Caco-2 (cell line): ENCODE measurements at regions not wholly inside any gene's neighbourhood (a gene's known extent, or its start where the extent isn't known, plus 50 kb on each side); places are given as distances from the start of the nearest gene placed in this dataset.

Experiments used
- BruUV-seq: library from RNA; stranded (reverse); fragments of 400-500 nt; replicated peaks from 2 replicates; lab custom pipeline; 2021; lab: Mats Ljungman, UMichigan
- CTCF ChIA-PET: fragments of 300-600 bp; sonication (Branson Sonifier 250); formaldehyde crosslinking; loops from one replicate; lab custom pipeline; 2022; ENCODE audit warnings: antibody characterized with exemption; lab: Charles Lee
- POLR2A ChIA-PET: fragments of 300-600 bp; sonication (Branson Sonifier 250); formaldehyde crosslinking; loops from one replicate; lab custom pipeline; 2022; ENCODE audit warnings: antibody characterized with exemption; lab: Charles Lee
- DNase-seq, 2 experiments: peaks; one replicate each; pipeline versions ENCODE4 v3.0.0 to v3.0.0-alpha.2; 2020 to 2022
- H3K27me3 ChIP-seq: replicated peaks from 2 replicates; pipeline ENCODE4 v1.6.0; 2011; ENCODE audit warnings: low read length; ENCODE audit not compliant: control insufficient read depth, insufficient read depth
- H3K36me3 ChIP-seq: 2 replicates; pipeline ENCODE4 v1.5.1; 2011; ENCODE audit warnings: low read length; ENCODE audit not compliant: control insufficient read depth, insufficient read depth
- H3K4me1 ChIP-seq: fragments of 250-450 bp; sonication (Bioruptor Pico); 2 replicates; pipeline ENCODE4 v1.5.1; 2020; ENCODE audit warnings: mild to moderate bottlenecking
- H3K4me3 ChIP-seq: 2 replicates; pipeline ENCODE4 v1.5.1; 2011; ENCODE audit warnings: low read depth, mild to moderate bottlenecking, control low read depth, low read length
- H3K9me3 ChIP-seq: fragments of 250-450 bp; sonication (Bioruptor Pico); 2 replicates; pipeline ENCODE4 v1.5.1; 2020; ENCODE audit warnings: mild to moderate bottlenecking, moderate library complexity
- H3K27ac Mint-ChIP-seq: one replicate; pipeline ENCODE4 v1.8.0; 2022; ENCODE audit warnings: mixed read lengths; ENCODE audit not compliant: unreplicated experiment
- H3K27me3 Mint-ChIP-seq: one replicate; pipeline ENCODE4 v1.8.0; 2022; ENCODE audit warnings: mixed read lengths; ENCODE audit not compliant: insufficient read depth, unreplicated experiment
- H3K36me3 Mint-ChIP-seq: one replicate; pipeline ENCODE4 v1.8.0; 2022; ENCODE audit warnings: mild to moderate bottlenecking, mixed read lengths; ENCODE audit not compliant: insufficient read depth, unreplicated experiment
- H3K4me1 Mint-ChIP-seq: one replicate; pipeline ENCODE4 v1.8.0; 2022; ENCODE audit warnings: low read depth, mixed read lengths; ENCODE audit not compliant: unreplicated experiment
- H3K4me3 Mint-ChIP-seq: one replicate; pipeline ENCODE4 v1.8.0; 2022; ENCODE audit warnings: mild to moderate bottlenecking, moderate library complexity, mixed read lengths; ENCODE audit not compliant: unreplicated experiment
- H3K9me3 Mint-ChIP-seq: one replicate; pipeline ENCODE4 v1.8.0; 2022; ENCODE audit warnings: mixed read lengths; ENCODE audit not compliant: unreplicated experiment
- CTCF ChIP-seq, 2 experiments: fragments of 200-600 bp in 1 of 2; IDR thresholded peaks; 1 replicate in 1 of 2; 2 replicates in 1 of 2; pipeline versions ENCODE4 v1.5.1 to v1.8.0; 2011 to 2022; ENCODE audit warnings: antibody characterized with exemption in 1 of 2, control low read depth in 1 of 2, inconsistent platforms in 1 of 2, low read depth in 1 of 2, low read length in 1 of 2, mild to moderate bottlenecking in 1 of 2, moderate library complexity in 1 of 2; ENCODE audit not compliant: insufficient read depth in 1 of 2, severe bottlenecking in 1 of 2, unreplicated experiment in 1 of 2
- intact Hi-C: fragments of 100-400 bp; cut with micrococcal nuclease; formaldehyde crosslinking; loops from one replicate; pipeline ENCODE4 v1.10.0; 2022; ENCODE audit not compliant: unreplicated experiment

DNA sequence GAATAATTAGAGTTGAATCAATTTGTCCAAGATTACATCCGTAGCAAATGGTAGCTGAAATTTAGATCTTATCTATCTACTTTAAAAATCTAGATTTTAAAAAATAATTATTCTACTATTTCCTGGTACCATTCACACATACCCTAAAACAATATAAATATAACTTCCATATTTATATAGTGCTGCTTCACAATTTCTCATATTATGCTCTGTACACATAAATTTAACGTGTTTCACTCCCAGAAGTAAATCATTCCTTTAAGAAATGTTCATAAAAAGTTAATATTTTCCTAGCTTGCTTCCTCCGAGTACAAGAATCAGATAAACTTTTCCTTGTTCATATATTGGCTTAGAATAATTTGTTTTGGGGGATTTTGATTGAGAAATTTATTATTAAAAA, 857.0 kb upstream of the SPRY2 start:
- H3K27ac Mint-ChIP-seq = no peak overlapping the region
- BruUV-seq = no TSS peak
- Histone ChIP-seq H3K4me1 (no peaks in the 10 kb centered on the region), H3K9me3 (no peaks in the 10 kb centered on the region), H3K27me3 (no peaks in the 10 kb centered on the region), H3K4me3 (no peak overlapping the region), H3K36me3 (no peaks in the 10 kb centered on the region)
- H3K4me1 Mint-ChIP-seq = no peaks in the 10 kb centered on the region
- no peaks in the 10 kb centered on the region for H3K27me3 Mint-ChIP-seq
- no peaks in the 10 kb centered on the region for H3K36me3 Mint-ChIP-seq
- no peak for TF ChIP-seq CTCF (IDR thresholded peaks at IDR 0.05; ENCODE audit: insufficient read depth in 1 of 2, low read depth in 1 of 2, low read length in 1 of 2, severe bottlenecking in 1 of 2, unreplicated experiment in 1 of 2)
- H3K4me3 Mint-ChIP-seq = no peak overlapping the region
- DNase-seq = no peak
- CTCF ChIA-PET = no interaction called here
- POLR2A ChIA-PET = no interaction called here
- intact Hi-C loops = no loop called here
- peaks cover 32% of the 10 kb centered on the region for H3K9me3 Mint-ChIP-seq

- no peak for DNase-seq
- Mint-ChIP-seq H3K9me3 (peaks cover 34% of the 10 kb centered on the region), H3K27ac (no peak overlapping the region), H3K27me3 (no peaks in the 10 kb centered on the region), H3K4me3 (no peak overlapping the region), H3K36me3 (no peaks in the 10 kb centered on the region), H3K4me1 (no peaks in the 10 kb centered on the region)
- no TSS peak for BruUV-seq
- TF ChIP-seq CTCF (IDR thresholded peaks at IDR 0.05; ENCODE audit: insufficient read depth in 1 of 2, low read depth in 1 of 2, low read length in 1 of 2, severe bottlenecking in 1 of 2, unreplicated experiment in 1 of 2) = no peak
- H3K36me3 ChIP-seq = no peaks in the 10 kb centered on the region
- H3K4me1 ChIP-seq = no peaks in the 10 kb centered on the region
- intact Hi-C loops = no loop called here
- H3K4me3 ChIP-seq = no peak overlapping the region
- CTCF ChIA-PET = no interaction called here
- POLR2A ChIA-PET = no interaction called here
- no peaks in the 10 kb centered on the region for H3K27me3 ChIP-seq
- no peaks in the 10 kb centered on the region for H3K9me3 ChIP-seq
Observed at GRCh38 chr13:81197483-81197882, 856.6 kb upstream of the SPRY2 start.

DNA sequence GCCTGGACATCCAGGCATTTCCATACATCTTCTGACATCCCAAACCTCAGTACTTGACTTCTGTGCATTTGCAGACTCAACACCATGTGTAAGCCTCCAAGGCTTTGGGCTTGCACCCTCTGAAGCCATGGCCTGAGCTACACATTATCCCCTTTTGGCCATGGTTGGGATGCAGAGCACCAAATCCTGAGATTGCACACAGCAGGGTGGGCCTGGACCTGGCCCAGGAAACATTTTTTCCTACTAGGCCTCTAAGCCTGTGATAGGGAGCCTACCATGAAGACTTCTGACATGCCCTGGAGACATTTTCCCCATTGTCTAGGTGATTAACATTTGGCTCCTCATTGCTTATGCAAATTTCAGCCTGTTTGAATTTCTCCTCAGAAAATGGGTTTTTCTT, 853.4 kb upstream of the SPRY2 start:
- no peaks in the 10 kb centered on the region for H3K9me3 ChIP-seq
- H3K4me1 Mint-ChIP-seq = no peaks in the 10 kb centered on the region
- POLR2A ChIA-PET = no interaction called here
- CTCF ChIA-PET = no interaction called here
- H3K9me3 Mint-ChIP-seq = peaks cover 34% of the 10 kb centered on the region
- BruUV-seq = no TSS peak
- no peak for TF ChIP-seq CTCF (IDR thresholded peaks at IDR 0.05; ENCODE audit: insufficient read depth in 1 of 2, low read depth in 1 of 2, low read length in 1 of 2, severe bottlenecking in 1 of 2, unreplicated experiment in 1 of 2)
- no peaks in the 10 kb centered on the region for H3K27me3 Mint-ChIP-seq
- H3K36me3 Mint-ChIP-seq = no peaks in the 10 kb centered on the region
- H3K27ac Mint-ChIP-seq = no peak overlapping the region
- H3K27me3 ChIP-seq = no peaks in the 10 kb centered on the region
- H3K4me3 ChIP-seq = no peak overlapping the region
- DNase-seq = no peak
- intact Hi-C loops = no loop called here
- no peaks in the 10 kb centered on the region for H3K4me1 ChIP-seq
- no peaks in the 10 kb centered on the region for H3K36me3 ChIP-seq
- no peak overlapping the region for H3K4me3 Mint-ChIP-seq
